HK-2 (cell line): ENCODE measurements at regions not wholly inside any gene's neighbourhood (a gene's known extent, or its start where the extent isn't known, plus 50 kb on each side); places are given as distances from the start of the nearest gene placed in this dataset.

Experiments
- DNase-seq: peaks from one replicate; pipeline ENCODE4 v3.0.0-alpha.2; 2018; ENCODE audit not compliant: unreplicated experiment

DNA sequence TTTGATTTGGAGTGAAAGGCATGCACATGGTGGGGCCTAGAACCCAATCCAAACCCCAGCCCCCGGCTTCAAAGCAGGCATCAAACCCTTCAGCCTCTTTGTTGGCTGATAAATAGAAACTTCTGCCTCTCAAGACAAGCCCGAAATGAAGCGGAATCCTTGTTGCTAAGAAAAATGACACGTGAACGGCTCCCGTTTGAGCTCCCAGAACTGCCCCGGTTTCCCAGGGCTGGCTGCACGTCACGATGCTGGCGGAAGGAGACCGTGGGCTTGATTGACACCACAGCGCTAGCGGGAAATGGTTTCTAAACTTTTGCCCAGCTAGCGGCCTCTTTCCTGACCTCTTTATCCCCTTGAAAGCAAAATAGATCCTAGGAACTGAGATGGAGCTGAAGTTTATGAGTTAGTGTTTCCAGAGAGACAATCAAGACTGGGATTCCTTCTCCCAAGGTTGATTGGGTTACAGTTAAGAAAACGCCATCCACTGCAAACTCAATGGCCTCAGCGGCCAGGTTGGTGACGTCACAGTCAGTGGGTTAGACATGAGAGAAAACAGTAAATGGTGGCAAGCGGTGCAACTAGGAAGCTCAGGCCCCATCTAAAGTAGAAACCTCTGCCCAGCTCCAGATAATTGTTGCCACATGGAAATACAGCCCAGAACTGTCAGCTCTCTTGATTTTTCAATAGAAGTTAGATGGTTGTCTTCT, 117.0 kb downstream of the ANKRD60 start:
- DNase-seq: no peak

DNA sequence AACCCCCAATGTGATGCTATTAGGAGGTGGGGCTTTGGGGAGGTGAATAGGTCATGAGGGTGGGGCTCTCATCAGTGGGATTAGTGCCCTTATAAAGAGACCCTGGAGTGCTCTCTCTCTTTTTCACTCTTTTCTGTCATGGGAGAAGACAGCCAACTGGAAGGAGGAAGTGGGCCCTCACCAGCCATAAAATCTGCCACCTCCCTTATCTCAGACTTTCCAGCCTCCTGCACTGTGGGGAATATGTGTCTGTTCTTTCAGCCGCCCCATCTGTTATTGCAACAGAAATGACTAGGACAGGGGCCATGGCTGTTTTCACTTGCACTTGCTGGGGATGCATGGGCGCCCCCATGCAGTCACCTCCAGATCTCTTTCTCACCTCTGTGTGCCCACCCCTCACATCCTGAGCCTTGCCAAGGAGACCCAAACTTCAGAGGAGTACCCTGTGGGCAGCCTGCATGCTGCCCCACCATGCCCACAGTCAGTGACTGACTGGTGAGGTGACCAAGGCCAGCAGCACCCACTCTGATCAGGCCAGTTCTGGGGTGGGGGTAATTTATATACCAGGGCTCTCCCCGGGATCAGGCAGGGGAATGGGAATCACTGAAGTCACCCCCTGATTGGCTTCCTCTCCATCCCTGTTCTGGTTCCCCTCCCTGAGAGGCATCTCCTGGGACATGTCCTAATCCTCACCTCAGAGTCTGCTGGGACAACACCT, 118.4 kb downstream of the ANKRD60 start:
- no peak for DNase-seq

DNA sequence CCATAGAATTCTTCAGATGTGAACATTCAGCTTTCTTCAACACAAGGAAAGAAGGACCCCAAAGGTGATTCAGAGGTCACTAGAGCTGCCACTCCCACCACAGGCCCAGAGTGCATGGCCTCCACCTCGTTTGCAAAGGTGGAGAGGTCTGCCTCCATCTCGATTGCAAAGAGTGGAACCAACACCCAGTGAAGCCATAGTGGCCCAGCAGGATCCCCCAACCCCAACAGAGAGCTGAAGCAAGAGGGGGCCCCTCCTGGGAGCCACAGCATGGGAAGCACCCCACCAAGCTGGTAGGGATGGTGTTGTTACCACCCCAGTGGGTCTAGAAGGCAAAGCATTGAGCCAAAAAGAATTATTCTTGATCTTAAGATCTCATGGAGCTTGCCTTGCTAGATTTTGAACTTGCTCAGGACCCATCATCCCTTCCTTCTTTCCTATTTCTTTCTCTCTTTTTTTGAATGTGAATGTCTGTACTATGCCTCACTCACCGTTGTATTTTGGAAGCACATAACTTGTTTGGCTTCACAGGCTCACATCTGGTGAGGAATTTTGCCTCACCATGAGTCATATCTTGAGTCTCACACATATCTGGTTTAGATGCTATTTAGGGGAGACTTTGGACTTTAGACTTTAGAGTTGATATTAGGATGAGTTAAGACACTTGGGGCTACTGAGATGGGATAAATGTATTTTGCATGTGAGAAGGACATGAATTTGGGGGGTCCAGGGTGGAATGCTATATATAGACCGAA, 119.2 kb downstream of the ANKRD60 start:
- no peak for DNase-seq

DNA sequence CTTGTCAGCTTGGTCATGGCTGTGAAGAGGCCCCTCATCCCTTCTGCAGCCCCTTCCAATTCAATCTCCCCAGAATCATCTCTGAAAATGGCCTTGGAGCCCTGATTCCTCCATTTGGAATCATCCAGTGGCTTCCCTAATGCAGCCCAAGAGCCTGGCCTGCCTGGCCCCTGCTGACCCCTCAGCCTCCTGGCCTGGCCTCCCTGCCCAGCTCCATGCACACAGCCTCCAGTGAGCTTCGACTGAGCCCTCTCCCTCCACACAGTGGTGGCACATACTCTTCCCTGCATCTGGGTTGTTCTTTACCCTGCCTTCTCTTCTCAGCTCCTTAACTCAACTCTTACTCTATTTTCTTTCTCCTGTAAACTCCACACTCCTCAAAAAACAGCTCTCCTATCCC, 120.9 kb downstream of the ANKRD60 start:
- DNase-seq: no peak

DNA sequence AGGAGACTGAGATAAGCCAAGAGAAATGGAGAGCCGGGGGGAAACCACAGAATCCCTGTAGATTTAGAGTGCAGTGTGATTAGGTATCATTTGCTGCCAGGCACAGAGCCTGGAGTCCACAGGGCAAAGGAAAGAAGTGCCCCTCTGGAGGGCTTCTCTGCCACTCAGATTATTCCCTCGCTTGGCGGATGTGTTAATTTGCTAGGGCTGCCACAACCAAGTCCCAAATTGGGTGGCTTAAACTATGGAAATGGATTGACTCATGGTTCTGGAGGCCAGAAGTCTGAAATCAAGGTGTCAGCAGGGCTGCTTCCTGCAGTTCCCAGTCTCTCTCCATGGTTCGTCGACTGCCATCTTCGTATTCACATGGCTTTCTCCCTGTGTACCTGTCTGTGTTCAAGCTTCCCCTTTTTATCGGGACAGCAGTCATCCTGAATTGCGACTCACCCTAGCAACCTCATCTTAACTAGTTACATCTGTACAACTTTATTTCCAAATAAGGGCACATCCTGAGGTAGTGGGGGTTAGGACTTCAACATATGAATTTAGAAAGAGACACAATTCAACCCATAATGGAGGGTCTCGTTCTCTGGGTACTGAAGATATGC, 122.2 kb downstream of the ANKRD60 start:
- DNase-seq: no peak

DNA sequence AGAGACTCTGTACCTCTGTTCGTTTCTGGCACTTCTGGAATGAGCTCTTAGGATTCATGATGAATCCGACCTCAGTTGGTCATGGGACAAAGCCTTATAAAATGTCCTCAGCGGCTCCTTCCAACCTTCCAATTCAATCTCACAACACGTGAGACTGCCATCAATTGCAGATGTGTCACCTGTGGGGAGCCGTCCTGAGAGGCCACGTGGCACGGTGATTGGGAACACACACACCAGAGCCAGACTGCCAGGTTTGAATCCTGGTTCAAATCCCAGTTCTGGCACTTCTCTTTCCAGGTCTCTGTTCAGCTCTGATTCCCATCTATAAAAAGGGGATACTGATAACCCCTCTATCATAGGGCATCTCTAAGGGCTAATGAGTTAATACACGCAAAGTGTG, 124.5 kb downstream of the ANKRD60 start:
- no peak for DNase-seq

DNA sequence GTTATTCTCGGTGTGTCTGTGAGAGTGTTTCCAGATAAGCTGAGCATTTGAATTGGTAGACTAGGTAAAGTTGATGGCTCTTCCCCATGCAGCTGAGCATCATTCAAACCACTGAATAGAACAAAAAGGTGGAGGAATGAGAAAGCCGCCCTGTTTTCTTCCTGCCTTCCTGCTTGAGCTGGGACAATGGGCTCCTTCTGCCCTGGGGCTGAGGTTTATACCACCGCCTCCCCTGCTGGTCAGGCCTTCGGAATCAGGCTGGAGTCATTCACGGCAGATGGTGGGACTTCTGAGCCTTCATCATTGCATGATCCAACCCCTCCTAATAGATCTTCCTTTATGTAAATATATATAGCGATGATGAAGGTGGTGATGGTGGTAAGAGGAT, 124.9 kb downstream of the ANKRD60 start:
- no peak for DNase-seq

DNA sequence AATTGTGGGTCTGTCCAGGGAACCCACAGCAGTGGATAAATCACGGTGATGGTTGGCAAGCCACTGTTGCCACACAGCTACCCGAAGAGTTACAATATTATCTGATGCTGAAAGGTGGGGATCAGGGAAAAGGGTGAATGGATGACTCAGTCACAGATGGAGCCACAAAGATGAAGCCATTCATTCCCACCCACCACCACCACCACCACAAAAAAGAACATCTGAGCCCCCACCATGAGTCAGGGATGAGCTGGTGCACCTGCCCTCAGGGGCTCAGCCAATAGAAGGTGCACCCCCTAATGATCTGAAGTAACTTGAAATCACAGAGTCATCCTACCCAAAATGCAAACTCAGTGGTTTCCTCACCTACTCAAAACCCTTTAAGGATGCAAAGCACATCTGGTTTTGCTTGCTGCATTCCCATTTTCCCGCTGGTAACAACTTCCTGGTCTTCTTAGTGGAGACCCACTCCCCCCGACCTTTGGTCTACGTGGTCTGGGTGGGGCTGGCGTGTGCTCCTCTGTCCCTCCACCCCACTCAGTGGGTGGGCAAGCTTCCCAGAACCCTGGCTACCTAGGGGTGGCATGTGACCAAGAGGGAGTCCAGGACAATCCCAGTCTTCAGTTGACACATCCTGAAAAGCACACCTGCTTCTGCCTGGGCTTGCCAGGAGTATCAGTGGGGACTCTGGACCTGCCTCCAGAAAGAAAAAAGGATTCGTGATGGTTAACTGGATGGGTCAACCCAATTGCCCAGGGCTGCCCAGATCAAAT, 125.5 kb downstream of the ANKRD60 start:
- no peak for DNase-seq

DNA sequence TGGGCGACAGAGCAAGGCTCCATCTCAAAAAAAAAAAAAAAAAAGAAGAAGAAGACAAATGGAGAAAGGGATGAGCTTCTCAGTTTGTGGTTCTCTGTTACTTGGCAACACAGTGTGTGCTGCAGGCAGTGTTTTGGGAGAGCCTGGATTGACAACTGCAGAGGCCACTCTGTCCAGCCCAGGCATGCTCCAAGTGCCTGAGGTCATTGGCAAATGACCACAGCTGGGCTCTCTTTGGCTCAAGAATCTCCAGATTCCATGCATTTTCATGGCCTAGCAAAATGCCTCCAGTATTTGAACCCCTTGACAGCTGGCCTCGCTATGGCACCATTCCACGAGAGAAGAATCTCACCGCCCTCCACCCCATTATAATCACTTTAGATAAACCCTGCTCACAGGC, 126.2 kb downstream of the ANKRD60 start:
- no peak for DNase-seq

DNA sequence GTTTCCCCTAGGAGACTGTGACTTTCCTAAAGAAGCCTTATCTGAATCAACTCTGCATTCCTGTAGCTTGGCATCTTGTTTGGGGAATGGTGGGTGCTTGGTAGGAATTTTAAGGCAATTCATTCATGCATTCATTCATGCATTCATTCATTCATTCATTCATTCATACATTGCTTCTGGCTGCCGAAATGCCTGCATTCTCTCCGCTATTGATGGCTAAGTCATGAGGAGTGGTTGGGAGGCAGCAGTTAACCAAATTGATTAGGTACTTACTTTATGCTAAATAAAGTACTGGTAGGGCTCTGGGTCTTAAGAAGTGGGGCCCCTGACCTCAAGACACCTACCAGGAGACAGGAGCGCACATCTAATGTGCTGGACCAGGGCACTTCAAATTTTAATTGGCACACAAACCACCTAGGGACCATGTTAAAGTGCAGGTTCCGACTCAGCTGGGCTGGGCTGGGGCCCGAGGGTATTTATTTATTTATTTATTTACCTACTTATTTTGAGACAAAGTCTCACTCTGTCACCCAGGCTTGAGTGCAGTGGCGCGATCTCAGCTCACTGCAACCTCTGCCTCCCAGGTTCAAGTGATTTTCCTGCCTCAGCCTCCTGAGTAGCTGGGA, 127.6 kb downstream of the ANKRD60 start:
- no peak for DNase-seq

DNA sequence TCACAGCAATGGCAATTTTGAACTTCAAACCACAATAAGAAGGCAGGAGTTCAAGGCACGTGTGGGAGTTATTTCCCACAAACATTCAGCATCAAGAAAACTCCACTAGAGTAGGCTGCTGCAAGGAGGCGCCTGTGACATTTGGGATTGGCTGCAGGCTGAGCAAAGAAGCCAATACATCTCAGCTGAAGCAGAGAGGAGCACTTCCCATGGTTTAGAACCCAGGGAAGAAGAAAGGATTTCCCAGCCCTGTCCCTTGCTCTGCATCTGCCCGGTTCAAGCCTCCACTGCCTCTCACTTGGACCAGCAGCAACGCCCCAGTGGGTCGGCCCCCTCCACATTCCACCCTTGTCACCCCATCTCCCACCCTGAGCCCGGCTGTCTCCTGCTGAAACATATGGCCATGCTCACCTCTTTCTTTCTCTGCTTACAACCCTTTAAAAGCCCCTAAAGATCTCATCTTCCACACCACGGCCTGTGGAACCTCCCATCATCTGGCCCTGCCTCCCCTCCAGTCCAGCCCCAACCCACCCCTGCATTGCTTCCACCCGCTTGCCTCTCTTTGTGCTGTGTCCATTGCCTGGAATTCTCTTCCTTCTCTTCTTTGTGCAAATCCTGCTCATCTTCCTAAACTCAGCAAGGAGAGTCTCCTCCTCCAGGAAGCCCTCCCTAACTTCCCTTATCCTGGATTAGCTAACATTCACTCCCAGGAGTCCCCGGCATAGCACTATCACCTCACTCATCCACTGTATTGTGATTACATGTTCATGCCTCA, 128.3 kb downstream of the ANKRD60 start:
- no peak for DNase-seq

DNA sequence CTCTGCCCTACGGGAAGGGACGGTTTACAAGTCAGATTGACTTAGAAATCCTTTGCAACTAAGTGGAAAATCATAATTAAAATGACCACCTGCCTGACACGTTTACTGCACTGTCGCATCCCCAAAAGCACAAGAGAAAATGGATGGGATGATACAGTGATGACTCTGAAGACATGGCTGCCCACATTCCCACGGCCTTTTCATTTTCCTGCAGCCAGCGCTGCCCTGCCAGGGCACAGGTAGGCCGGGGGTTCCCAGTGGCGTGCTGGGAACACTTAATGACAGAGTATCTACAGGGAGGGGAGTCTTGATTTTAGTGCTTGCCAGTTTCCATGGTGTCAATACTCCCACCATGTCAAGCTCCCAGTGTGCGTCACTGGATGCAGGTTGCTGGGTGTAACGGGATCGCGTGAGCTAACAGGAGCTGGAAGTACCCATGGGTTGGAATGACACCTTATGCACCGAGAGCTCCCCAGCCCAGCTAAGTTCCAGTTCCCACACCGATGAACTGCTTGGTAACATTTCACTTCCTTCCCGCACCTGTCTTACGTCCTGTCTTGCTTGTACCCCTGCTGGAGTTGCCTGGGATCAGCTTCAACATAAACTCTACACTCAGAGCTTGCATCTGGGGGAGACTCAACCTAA, 129.0 kb downstream of the ANKRD60 start:
- DNase-seq: no peak

DNA sequence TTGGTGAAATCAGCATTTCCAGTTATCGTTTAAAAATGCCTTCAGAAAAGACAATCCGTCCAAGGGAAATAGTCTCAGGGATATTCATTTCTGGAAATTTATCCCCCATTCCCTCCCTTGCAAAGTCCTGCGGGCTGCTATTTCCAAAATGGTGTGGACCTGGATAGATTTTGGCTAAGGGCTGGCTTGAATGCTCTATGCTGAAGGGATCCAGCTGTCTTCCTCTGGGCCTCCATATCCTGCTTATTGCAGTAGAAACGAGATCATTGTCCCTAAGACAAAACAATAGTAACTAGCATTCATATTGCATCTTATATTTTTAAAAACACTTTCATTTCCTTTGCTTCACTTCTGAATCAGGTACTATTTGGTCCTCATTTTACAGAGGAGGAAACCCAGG, 129.9 kb downstream of the ANKRD60 start:
- DNase-seq: no peak

DNA sequence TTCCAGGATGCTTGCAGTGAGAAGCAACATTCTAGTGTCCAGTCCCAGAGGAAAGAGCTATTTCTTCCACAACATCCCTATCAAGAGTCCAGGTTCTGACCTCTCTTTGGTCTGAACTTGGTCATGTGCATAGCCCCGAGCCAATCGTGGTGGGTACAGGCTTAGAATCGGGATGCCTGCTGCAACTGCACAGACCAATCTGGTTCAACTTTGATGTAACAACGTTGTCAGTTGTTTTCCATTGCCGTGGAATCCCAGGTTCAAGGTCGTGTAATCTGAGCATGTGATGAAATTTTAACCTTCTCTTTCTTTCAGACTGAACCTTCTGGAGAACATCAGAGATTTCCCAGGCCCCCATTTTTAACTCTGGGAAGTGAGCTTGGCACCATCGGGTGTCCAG, 130.5 kb downstream of the ANKRD60 start:
- DNase-seq: no peak

DNA sequence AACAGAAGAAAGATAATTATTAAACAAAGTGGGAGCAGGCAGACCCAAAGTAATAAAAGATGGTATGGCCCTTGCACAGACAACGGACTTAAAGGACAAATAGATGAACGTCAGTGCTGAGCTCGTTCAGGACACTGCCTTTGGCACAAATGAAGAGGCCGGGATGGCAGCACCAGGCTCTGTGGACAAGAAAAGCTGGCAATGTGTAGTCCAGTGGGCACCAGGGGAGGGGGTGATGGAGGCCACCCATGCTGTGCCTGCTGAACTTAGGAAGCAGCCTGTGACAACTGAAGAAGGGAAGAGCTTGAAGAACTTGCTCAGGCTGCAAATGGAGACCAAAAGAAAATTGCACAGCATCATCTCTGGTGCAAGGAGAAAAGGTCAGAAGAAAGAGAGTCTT, 131.0 kb downstream of the ANKRD60 start:
- DNase-seq: no peak

DNA sequence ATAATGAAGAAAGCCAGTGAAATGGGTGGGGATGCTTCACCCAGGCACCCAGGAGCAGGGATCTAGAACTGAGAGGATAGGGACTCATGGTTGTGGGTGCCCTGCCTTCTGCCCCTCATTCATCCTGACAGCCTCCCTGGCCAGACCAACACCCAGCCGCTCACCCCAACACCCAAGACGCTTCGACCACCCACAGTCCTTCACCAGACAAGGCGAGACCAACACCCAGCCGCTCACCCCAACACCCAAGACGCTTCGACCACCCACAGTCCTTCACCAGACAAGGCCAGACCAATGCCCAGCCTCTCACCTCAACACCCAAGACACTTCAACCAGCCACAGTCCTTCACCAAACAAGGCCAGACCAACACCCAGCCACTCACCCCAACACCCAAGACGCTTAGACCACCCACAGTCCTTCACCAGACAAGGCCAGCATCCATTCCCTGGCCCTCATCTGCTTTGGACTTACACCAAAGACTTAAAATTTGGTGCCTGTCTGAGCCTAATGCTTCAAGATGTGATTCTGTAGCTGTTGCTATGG, 131.5 kb downstream of the ANKRD60 start:
- no peak for DNase-seq

DNA sequence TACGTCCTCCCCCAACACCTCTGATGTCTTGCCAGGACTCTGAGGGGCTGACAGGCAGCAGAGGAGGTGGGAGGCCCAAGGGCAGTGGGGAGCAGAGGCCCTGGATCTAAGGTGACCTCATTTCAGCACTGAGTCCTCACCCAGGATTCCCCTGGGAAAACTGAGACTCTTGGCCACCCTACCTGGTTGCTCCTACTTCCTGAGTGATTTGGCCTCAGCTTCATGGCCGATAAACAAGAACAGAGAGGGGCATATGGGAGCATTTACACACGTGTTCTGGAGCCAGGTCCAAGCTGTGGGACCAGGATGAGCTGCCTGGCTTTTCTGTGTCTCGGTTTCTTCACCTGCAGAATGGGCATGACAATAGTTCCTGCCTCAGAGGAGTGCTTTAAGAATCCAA, 133.8 kb downstream of the ANKRD60 start:
- DNase-seq: no peak

DNA sequence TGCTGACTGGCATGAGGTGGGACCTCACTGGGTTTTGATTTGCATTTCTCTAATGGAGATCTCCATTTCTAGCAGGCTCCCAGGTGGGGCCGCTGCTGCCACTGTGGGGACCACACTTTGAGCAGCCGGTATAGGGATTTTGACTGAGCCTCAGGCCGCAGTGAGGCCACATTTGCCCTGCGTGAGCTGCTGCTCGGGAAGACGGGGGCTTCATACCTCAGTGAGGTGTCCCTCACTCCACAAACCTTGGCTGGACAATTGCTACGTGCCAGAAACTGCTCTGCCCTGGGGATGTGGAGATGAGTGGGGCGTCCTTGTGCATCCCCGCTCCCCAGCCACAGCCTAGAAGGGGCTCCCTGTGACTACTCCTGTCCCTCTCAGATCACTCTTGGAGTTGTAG, 134.3 kb downstream of the ANKRD60 start:
- DNase-seq: no peak

DNA sequence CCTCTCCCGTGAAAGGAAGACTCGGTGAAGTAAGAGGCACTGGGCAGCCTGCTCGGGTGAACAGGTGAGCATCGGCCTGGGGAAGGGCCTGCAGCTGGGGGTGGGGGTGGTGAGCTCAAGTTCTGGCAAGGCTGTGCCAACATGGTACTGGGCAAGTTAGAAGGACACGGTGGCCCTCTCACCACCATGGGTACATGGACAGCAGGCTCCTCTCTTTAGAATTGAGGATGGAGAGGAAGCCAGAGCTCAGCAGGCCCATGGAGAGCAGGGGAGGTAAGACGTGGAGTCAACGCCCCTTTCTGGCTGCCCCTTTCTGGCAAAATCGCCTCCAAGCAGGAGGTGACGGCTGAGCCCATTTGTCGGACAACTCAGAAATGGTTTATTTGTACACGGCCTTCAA, 135.6 kb downstream of the ANKRD60 start:
- DNase-seq: no peak

DNA sequence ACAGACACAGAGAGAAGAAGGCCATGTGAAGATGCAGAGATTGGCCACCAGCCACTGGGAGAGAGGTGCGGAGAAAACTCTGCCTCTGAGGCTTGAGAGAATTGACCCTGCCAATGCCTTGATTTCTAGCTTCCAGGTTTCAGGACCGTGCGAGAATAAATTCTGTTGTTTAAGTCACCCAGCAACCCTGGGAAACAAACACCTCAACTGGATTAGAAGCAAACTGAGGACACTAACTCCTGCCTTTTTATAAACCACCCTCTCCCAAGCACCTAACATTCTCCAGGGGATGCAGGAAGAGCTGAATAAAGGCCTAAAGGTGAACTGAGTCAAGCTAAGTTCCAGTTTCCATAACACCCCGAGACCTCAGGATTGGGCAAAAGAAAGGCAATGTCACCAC, 136.1 kb downstream of the ANKRD60 start:
- DNase-seq: no peak
